ENCODE measurements at regions not wholly inside any gene's neighbourhood (a gene's known extent, or its start where the extent isn't known, plus 50 kb on each side); places are given as distances from the start of the nearest gene placed in this dataset.

GRCh38 chr7:124460056-124460450 lies 305.5 kb downstream of the GPR37 start:
- no peak for TF ChIP-seq CTCF (IDR thresholded peaks at IDR 0.05)
- TF ChIP-seq REST (IDR thresholded peaks at IDR 0.05; ENCODE audit: low read depth, low read length), result no peak
- TF ChIP-seq EP300 (IDR thresholded peaks at IDR 0.05; ENCODE audit: borderline replicate concordance in 1 of 2, low read depth in 1 of 2, low read length in 1 of 2), result no peak
- TF ChIP-seq FOXM1 (IDR thresholded peaks at IDR 0.05; ENCODE audit: low read depth), result no peak
- no peak for TF ChIP-seq GABPA (IDR thresholded peaks at IDR 0.05; ENCODE audit: low read depth)
- TF ChIP-seq POLR2AphosphoS5 (IDR thresholded peaks at IDR 0.05; ENCODE audit: low read depth, low read length), result no peak
- no peak for TF ChIP-seq NRF1 (IDR thresholded peaks at IDR 0.05; ENCODE audit: low read depth, low read length)
- TF ChIP-seq RFX5 (IDR thresholded peaks at IDR 0.05; ENCODE audit: low read length), result no peak
- no peak for TF ChIP-seq MXI1 (IDR thresholded peaks at IDR 0.05; ENCODE audit: low read depth, low read length)
- TF ChIP-seq GATA2 (CRISPR knock-in tag; IDR thresholded peaks at IDR 0.05), result no peak

All from SK-N-SH (cell line).